HL-60 (cell line): ENCODE measurements at regions not wholly inside any gene's neighbourhood (a gene's known extent, or its start where the extent isn't known, plus 50 kb on each side); places are given as distances from the start of the nearest gene placed in this dataset.

Experiments
- DNase-seq, 2 experiments: peaks; one replicate each; pipeline ENCODE4 v3.0.0-alpha.2; 2010 to 2020; ENCODE audit warnings: low read depth in 1 of 2, low spot score in 1 of 2
- H3K27ac ChIP-seq: fragments of 250-450 bp; sonication (Bioruptor Pico); replicated peaks from 2 replicates; pipeline ENCODE4 v1.5.1; 2020; ENCODE audit warnings: mild to moderate bottlenecking, moderate library complexity
- H3K27me3 ChIP-seq: fragments of 250-450 bp; sonication (Bioruptor Pico); 2 replicates; pipeline ENCODE4 v1.5.1; 2021; ENCODE audit warnings: mild to moderate bottlenecking, moderate library complexity; ENCODE audit not compliant: insufficient read depth, poor library complexity, severe bottlenecking
- H3K4me3 ChIP-seq: replicated peaks from 2 replicates; pipeline ENCODE4 v1.5.1; 2011; ENCODE audit warnings: mild to moderate bottlenecking, control low read depth, low read length; ENCODE audit not compliant: insufficient read depth
- CTCF ChIP-seq: IDR thresholded peaks from one replicate; pipeline ENCODE4 v1.5.1; 2011; ENCODE audit warnings: low read length, control low read depth, inconsistent platforms; ENCODE audit not compliant: insufficient read depth
- GABPA ChIP-seq: IDR thresholded peaks from 2 replicates; pipeline ENCODE4 v1.6.1; 2012; ENCODE audit warnings: low read depth
- POLR2AphosphoS5 ChIP-seq: IDR thresholded peaks from 2 replicates; pipeline ENCODE4 v1.6.1; 2012; ENCODE audit warnings: low read depth
- SPI1 ChIP-seq: IDR thresholded peaks from 2 replicates; pipeline ENCODE4 v1.6.1; 2012; ENCODE audit warnings: low read depth, mild to moderate bottlenecking, borderline replicate concordance
- TF ChIP-seq, protein P1 (sequence below): IDR thresholded peaks from 2 replicates; pipeline ENCODE4 v1.6.1; 2012; ENCODE audit warnings: low read depth; ENCODE audit not compliant: insufficient replicate concordance

GRCh38 chr3:1962396-1963088 is 136.1 kb upstream of the CNTN4 start:
- H3K27ac ChIP-seq: no peak overlapping the region
- H3K4me3 ChIP-seq: no peak overlapping the region
- DNase-seq: no peak
- TF ChIP-seq, protein P1, sequence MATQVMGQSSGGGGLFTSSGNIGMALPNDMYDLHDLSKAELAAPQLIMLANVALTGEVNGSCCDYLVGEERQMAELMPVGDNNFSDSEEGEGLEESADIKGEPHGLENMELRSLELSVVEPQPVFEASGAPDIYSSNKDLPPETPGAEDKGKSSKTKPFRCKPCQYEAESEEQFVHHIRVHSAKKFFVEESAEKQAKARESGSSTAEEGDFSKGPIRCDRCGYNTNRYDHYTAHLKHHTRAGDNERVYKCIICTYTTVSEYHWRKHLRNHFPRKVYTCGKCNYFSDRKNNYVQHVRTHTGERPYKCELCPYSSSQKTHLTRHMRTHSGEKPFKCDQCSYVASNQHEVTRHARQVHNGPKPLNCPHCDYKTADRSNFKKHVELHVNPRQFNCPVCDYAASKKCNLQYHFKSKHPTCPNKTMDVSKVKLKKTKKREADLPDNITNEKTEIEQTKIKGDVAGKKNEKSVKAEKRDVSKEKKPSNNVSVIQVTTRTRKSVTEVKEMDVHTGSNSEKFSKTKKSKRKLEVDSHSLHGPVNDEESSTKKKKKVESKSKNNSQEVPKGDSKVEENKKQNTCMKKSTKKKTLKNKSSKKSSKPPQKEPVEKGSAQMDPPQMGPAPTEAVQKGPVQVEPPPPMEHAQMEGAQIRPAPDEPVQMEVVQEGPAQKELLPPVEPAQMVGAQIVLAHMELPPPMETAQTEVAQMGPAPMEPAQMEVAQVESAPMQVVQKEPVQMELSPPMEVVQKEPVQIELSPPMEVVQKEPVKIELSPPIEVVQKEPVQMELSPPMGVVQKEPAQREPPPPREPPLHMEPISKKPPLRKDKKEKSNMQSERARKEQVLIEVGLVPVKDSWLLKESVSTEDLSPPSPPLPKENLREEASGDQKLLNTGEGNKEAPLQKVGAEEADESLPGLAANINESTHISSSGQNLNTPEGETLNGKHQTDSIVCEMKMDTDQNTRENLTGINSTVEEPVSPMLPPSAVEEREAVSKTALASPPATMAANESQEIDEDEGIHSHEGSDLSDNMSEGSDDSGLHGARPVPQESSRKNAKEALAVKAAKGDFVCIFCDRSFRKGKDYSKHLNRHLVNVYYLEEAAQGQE: no peak
- TF ChIP-seq GABPA (no peak), CTCF (no peak), POLR2AphosphoS5 (no peak), SPI1 (no peak)
- H3K27me3 ChIP-seq: no peaks in the 10 kb centered on the region

DNA sequence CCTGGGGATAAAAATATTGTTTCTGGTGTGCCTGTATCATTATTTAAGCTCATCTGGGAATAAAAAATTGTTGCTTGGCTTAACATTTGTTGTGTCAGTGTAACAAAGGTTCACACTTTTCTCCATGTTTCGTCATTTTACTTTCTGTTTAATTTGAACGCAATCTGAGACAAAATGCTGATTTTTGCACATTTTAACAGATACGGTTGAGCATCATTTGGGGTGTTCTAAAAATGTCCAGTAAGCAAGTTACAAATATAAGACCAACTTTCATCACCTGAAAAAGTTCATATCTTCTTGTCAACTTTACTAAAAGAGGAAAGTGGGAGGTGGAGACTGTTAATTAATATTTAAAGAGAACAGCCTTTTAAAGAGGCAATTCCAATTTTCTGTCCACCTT is 134.8 kb upstream of the CNTN4 start:
- no peak for DNase-seq
- H3K27ac ChIP-seq: no peak overlapping the region
- no peak for TF ChIP-seq POLR2AphosphoS5
- no peak for TF ChIP-seq CTCF
- no peak for TF ChIP-seq GABPA
- TF ChIP-seq SPI1: no peak
- TF ChIP-seq, protein P1: no peak
- no peak overlapping the region for H3K4me3 ChIP-seq
- no peaks in the 10 kb centered on the region for H3K27me3 ChIP-seq

DNA sequence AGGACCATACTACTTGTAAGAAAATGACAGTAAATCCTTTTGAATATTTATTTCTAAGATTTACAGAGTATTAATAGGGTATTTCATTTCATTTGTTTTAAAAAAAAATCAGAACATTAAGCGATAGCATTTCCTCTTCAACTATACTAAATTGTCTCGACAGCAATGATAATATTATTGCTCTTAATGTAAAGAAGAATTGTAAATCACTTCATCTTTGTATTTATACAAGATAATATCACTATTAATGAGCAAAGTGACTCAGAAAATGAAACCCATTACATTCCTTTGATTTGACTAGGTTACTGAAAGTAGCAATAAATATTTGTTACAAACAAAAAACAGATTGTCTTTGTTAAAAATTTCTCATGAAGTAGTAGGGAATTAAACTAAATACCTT is 131.1 kb upstream of the CNTN4 start:
- DNase-seq: no peak
- TF ChIP-seq, protein P1: no peak
- TF ChIP-seq POLR2AphosphoS5: no peak
- TF ChIP-seq GABPA: no peak
- no peak for TF ChIP-seq SPI1
- TF ChIP-seq CTCF: no peak
- Histone ChIP-seq H3K4me3 (no peak overlapping the region), H3K27ac (no peak overlapping the region), H3K27me3 (no peaks in the 10 kb centered on the region)
